Large intestine (tissue), 3 donors: ENCODE measurements at regions not wholly inside any gene's neighbourhood (a gene's known extent, or its start where the extent isn't known, plus 50 kb on each side); places are given as distances from the start of the nearest gene placed in this dataset.
A peak's percentile ranks its signal among the peaks of the same experiment; 100 is the strongest.

Source experiments
- DNase-seq, 2 donors: peaks; one replicate each; pipeline versions ENCODE4 v3.0.0 to v3.0.0-alpha.2; 2013
- H3K27ac ChIP-seq: one replicate; pipeline ENCODE4 v1.5.1; 2013; ENCODE audit warnings: low read length
- H3K27me3 ChIP-seq: 2 replicates; pipeline ENCODE4 v1.6.1; 2013; ENCODE audit warnings: low read length; ENCODE audit not compliant: control insufficient read depth, insufficient read depth
- H3K36me3 ChIP-seq: 2 replicates; pipeline ENCODE4 v1.6.1; 2013; ENCODE audit warnings: low read length; ENCODE audit not compliant: control insufficient read depth, insufficient read depth
- H3K4me1 ChIP-seq: one replicate; pipeline ENCODE4 v1.6.1; 2013; ENCODE audit warnings: low read length; ENCODE audit not compliant: control insufficient read depth, insufficient read depth
- H3K4me3 ChIP-seq: one replicate; pipeline ENCODE4 v1.5.1; 2013; ENCODE audit warnings: low read length
- H3K9me3 ChIP-seq: one replicate; pipeline ENCODE4 v1.6.1; 2013; ENCODE audit warnings: mild to moderate bottlenecking, low read depth, low read length, moderate library complexity; ENCODE audit not compliant: control insufficient read depth
- WGBS: methylation state at CpG from one replicate; pipeline ENCODE4 v1.1.5; 2013; ENCODE audit warnings: low lambda C conversion rate; ENCODE audit not compliant: insufficient coverage; 5-methylcytosine and 5-hydroxymethylcytosine counted together

DNA sequence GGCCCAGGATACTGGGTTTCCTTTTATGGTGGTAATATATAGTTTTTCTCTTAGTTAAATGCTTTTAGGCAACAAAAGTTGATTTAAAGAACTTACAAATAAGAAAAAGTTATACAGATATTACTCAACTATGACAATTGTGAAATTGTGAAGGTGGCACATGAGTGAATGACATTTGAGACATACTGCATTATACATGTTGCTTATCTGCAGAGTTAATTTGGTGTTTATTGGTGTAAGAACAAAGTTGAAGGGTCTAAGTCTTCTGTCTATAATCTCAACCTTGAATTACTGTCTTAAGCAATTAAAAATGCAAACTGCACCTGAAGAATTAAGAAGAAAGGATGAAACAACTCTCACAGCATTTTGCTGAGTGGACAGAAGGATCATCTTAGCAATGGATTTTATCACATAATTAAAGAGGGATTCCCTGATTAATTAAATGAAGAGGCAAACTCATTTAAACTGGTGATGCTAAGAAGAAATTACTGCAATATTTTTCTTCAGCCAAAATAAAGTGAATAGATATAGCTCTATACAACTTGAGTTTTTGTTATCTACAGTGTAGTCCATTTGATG, 298.9 kb upstream of the TGFBR2 start:
- H3K27ac ChIP-seq = peak overlapping the region; percentile 71
- peaks cover 21% of the 10 kb centered on the region for H3K4me1 ChIP-seq
- peak; percentile 60 to 80 for DNase-seq
- H3K36me3 ChIP-seq = no peaks in the 10 kb centered on the region
- no peak overlapping the region for H3K4me3 ChIP-seq
- no peaks in the 10 kb centered on the region for H3K9me3 ChIP-seq
- H3K27me3 ChIP-seq = no peaks in the 10 kb centered on the region

GRCh38 chr3:30308131-30308530, 298.3 kb upstream of the TGFBR2 start:
- DNase-seq = peak in 1 of 2 donors; percentile 78
- Histone ChIP-seq H3K27ac (peak overlapping the region; percentile 71), H3K9me3 (no peaks in the 10 kb centered on the region), H3K4me1 (peaks cover 21% of the 10 kb centered on the region), H3K27me3 (no peaks in the 10 kb centered on the region), H3K36me3 (no peaks in the 10 kb centered on the region), H3K4me3 (no peak overlapping the region)
- 33% methylated on average over 1 of the region's 1 CpG for WGBS

- Histone ChIP-seq H3K27me3 (no peaks in the 10 kb centered on the region), H3K27ac (peak overlapping the region; percentile 52), H3K4me3 (no peak overlapping the region), H3K4me1 (peaks cover 21% of the 10 kb centered on the region), H3K36me3 (no peaks in the 10 kb centered on the region), H3K9me3 (no peaks in the 10 kb centered on the region)
- DNase-seq = peak in 1 of 2 donors; percentile 58
- WGBS = no CpG with 5 or more reads among the region's 2 CpGs
Observed at GRCh38 chr3:30309961-30310954, 296.1 kb upstream of the TGFBR2 start.

- no peak for DNase-seq
- H3K27me3 ChIP-seq = no peaks in the 10 kb centered on the region
- H3K4me3 ChIP-seq = no peak overlapping the region
- H3K27ac ChIP-seq = no peak overlapping the region
- H3K36me3 ChIP-seq = no peaks in the 10 kb centered on the region
- peaks cover 21% of the 10 kb centered on the region for H3K4me1 ChIP-seq
- H3K9me3 ChIP-seq = no peaks in the 10 kb centered on the region
- WGBS = no CpG with 5 or more reads among the region's 4 CpGs
Observed at GRCh38 chr3:30311781-30312180, 294.6 kb upstream of the TGFBR2 start.

DNA sequence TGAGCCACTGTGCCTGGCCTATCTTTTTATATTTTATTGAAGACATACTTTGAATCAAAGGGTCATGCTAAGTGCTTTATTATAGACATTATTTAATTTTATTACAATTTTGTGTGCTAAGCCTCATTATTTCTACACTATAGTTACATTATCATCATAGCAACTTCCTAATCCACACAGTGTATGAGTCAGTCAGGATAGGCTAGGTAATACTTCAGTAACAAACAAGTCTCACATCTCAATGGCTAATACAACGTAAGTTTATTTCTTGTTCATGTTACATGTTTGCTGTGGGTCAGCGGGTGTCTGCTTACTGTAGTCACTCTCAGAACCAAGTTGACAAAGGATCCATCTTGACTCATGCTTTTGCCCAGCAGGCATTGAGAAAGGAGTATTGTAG, 292.6 kb upstream of the TGFBR2 start:
- H3K4me3 ChIP-seq = no peak overlapping the region

GRCh38 chr3:30314757-30315325, 291.6 kb upstream of the TGFBR2 start:
- no peak overlapping the region for H3K4me3 ChIP-seq
- no peaks in the 10 kb centered on the region for H3K36me3 ChIP-seq
- peaks cover 3% of the 10 kb centered on the region for H3K4me1 ChIP-seq
- 80% methylated on average over 1 of the region's 3 CpGs for whole genome bisulfite sequencing
- H3K9me3 ChIP-seq = no peaks in the 10 kb centered on the region
- DNase-seq = no peak
- H3K27ac ChIP-seq = no peak overlapping the region
- H3K27me3 ChIP-seq = no peaks in the 10 kb centered on the region

More for the DNA sequence above, 292.6 kb upstream of the TGFBR2 start:
- DNase-seq = no peak
- Histone ChIP-seq H3K9me3 (no peaks in the 10 kb centered on the region), H3K36me3 (no peaks in the 10 kb centered on the region), H3K27ac (no peak overlapping the region), H3K27me3 (no peaks in the 10 kb centered on the region), H3K4me1 (peaks cover 8% of the 10 kb centered on the region)
- no CpG with 5 or more reads among the region's 2 CpGs for WGBS

GRCh38 chr3:30315447-30315846, 291.0 kb upstream of the TGFBR2 start:
- 100% methylated on average over 1 of the region's 3 CpGs for WGBS
- Histone ChIP-seq H3K27me3 (no peaks in the 10 kb centered on the region), H3K27ac (no peak overlapping the region), H3K9me3 (no peaks in the 10 kb centered on the region), H3K36me3 (no peaks in the 10 kb centered on the region), H3K4me3 (no peak overlapping the region), H3K4me1 (no peaks in the 10 kb centered on the region)
- no peak for DNase-seq

DNA sequence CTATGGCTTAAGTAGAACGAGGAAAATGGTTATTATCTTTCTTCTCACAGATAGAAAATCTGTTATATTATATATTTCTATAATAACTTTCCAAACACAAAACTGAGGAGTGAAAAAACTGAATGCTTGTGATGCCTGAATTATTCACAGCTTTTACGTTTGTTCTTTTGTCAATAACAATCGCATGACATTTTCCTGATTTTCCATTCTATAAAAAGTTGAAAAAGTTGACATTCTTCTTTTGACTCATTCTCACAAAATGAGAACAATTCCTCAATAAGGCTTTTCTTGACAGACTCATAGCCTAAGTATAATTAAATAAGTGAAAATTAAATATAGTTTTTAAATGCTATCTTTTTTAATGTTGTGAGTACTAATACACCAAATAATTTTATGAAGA, 288.8 kb upstream of the TGFBR2 start:
- Histone ChIP-seq H3K4me3 (no peak overlapping the region), H3K9me3 (no peaks in the 10 kb centered on the region), H3K27ac (no peak overlapping the region), H3K4me1 (no peaks in the 10 kb centered on the region), H3K27me3 (no peaks in the 10 kb centered on the region), H3K36me3 (no peaks in the 10 kb centered on the region)
- no peak for DNase-seq
- 100% methylated on average over 2 of the region's 3 CpGs for WGBS

DNA sequence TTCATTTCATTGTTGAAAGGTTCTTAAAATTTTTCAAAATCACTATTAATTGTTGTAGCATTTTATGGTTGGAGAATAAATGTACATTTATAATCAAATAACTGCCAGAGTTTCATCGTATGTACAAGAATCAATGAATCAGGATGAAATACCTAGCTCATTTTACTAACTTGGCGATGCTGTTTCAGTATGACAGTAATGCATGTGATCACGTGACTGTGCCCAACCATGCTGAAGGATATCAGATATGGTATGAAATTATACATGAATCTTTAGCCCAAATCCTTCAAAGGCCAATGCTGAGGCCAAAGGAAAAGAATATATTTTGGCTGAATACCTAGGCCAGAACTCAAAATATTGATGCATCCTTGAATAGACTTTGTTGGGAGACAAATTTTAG, 288.3 kb upstream of the TGFBR2 start:
- no peaks in the 10 kb centered on the region for H3K9me3 ChIP-seq
- no peak overlapping the region for H3K27ac ChIP-seq
- no peaks in the 10 kb centered on the region for H3K27me3 ChIP-seq
- WGBS = 95% methylated on average over 3 of the region's 3 CpGs
- DNase-seq = no peak
- no peaks in the 10 kb centered on the region for H3K36me3 ChIP-seq
- no peak overlapping the region for H3K4me3 ChIP-seq
- H3K4me1 ChIP-seq = no peaks in the 10 kb centered on the region

DNA sequence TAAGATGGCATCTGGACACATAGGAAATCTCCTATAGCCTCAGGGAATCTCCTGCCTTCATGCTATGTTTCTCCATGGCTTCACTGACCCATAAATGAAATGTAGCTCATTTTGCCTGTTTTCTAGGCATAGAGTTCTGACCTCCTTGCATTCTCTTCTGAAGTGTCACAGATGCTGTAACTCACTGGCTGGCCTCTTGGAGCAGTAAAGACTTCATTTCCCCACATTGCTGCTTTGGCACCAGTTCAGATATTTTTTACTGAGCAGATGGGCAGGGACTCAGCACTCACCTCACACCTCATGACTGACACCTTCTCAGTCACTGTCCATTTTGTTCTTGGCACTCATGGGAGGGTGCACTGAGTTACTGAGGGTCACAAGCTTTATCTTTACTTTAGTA, 286.7 kb upstream of the TGFBR2 start:
- no peak overlapping the region for H3K4me3 ChIP-seq
- peaks cover 4% of the 10 kb centered on the region for H3K4me1 ChIP-seq
- no peaks in the 10 kb centered on the region for H3K36me3 ChIP-seq
- DNase-seq = peak; percentile 49 to 65
- H3K9me3 ChIP-seq = no peaks in the 10 kb centered on the region
- H3K27me3 ChIP-seq = no peaks in the 10 kb centered on the region
- no peak overlapping the region for H3K27ac ChIP-seq
